Activated CD8-positive, alpha-beta memory T cell treated with anti-CD3 and anti-CD28 coated beads, Interleukin-2, amount 50 U/mL, for 1 hour (primary cell): ENCODE measurements at regions not wholly inside any gene's neighbourhood (a gene's known extent, or its start where the extent isn't known, plus 50 kb on each side); places are given as distances from the start of the nearest gene placed in this dataset.

Source experiments
- DNase-seq: peaks from one replicate; pipeline ENCODE4 v3.0.0-alpha.2; 2020; ENCODE audit errors: extremely low read depth

DNA sequence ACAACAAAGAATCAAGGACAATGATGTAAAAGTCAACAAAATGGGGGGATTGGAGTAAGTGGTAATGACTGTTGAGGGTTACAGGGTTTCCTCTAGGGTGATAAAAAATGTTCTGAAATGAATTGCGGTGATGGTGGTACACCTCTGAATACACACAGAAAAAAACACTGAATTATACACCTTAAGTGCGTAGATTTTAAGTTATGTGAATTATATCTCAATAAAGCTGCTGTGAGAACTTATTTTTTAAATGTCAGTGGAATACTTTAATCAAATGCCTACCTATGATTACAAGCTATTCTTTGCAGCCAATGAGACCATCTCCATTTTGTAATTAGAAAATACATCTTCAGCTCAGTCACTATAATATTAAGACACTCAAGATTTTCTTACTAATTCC lies 53.5 kb downstream of the ZNF608 start:
- no peak for DNase-seq

DNA sequence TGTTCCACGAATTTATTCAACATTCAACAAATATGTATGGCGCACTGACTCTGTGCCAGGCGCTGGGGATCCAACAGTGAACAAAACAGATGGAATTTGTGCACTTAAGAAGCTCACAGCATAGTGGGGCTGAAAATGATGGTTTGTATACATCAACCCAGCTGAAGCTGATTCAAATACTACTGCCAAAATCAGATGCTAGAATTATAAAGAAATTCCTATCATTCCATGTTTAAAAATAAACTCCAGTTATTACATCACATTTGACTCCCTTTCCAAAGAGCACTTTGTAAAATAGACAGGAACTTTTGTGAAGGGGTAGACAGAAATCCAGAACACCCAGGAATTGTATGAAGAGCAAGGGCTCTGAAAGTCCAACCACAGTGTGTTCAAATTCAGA lies 54.1 kb downstream of the ZNF608 start:
- DNase-seq: no peak

DNA sequence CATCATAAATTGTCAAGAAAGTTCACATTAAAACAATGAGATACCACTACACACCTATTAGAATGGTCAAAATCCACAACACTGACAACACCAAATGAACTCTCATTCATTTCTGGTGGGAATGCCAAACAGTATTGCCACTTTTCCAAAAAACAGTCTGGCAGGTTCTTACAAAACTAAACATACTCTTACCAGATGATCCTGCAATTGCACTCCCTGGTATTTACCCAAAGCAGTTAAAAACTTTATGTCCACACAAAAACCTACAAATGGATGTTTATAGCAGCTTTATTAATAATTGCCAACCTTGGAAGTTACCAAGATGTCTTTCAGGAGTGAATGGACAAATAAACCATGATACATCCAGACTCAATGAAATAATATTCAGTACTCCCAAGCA lies 56.8 kb downstream of the ZNF608 start:
- DNase-seq: no peak

DNA sequence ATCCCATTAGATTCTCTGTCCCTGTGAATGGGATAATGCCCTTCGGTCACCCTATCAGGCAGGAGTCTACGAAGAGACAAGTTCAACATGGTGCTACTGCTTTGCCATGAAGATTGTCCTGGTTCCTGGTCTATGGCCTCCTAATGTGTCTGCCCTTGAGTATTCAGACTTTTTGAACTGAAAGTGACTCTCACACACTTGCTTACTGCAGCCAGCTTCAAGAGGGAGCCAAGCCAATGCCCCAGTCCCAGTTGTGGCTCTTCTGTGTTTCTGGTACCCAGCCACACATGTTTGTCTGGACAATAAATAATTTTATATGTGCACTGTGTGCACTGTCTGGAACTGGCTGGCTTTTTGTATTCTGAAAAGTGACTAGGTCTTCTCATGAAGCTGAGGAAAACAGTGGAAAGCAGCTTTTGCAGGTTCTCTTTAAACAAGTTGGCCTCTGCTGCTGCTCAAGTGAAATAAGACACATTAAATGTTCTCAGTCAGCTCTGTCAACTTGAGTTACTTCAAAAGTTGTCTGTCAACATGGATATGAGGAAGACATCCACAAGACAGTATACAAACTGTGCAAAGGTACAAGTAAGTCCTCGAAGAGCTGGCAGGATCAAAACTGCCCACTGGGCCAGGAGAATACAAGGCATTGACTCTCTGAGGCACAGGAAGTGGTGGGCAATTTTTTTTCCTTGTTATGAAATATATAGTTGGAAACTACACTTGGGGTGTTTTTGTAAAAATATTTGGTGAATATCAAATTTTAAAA lies 60.0 kb downstream of the ZNF608 start:
- no peak for DNase-seq

DNA sequence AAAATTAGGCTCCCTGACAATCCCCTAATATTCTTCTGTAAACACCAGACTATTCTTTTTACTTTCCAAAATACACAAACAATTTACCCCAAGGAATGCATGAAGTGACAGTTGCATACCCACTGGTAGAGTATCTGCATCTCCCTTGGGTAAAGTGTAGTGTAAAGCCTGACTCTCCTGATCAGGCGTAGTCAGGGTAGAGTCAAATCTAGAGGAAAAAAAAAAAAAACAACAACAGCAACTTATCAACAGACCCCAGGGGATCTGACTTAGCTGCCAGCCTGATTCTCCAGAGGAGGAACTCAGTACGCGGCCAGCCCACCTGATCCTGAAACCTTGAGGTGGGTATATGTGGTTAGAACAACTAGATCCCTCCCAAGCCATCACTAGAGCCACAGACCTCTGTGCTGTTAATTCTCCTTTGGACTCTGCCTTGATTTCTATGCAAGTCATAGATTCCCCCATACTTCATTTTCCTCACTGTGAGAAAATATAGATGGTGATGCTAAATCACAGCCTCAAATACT lies 61.0 kb downstream of the ZNF608 start:
- no peak for DNase-seq

DNA sequence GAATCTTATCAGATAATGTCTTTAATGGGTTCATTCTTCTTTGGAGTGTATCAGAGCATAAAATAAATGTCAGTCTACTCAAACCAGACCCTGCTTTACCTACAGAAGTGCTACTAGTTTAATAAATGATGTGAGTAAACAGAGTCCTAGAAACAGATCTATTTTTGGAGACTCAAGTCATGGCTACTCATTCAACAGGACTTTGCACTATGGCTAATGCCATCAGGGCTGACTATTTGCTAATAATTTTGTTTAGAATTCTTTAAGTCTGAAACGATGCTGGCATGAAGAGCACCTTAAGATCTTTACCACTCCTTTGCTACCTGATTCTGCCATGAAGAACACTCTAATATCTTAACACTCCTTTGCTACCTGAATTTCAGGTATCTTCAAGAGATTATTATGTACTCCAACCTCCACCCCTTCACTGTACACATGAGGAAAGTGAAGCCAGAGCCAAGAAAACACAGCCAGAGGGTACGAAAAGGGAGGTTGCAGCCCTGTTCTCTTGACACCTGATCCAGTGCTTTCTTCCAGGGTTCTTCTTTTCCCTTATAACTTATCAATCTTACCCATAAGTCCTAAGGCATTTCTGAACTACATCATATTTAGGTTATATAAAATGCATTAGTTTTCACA lies 62.4 kb downstream of the ZNF608 start:
- no peak for DNase-seq

DNA sequence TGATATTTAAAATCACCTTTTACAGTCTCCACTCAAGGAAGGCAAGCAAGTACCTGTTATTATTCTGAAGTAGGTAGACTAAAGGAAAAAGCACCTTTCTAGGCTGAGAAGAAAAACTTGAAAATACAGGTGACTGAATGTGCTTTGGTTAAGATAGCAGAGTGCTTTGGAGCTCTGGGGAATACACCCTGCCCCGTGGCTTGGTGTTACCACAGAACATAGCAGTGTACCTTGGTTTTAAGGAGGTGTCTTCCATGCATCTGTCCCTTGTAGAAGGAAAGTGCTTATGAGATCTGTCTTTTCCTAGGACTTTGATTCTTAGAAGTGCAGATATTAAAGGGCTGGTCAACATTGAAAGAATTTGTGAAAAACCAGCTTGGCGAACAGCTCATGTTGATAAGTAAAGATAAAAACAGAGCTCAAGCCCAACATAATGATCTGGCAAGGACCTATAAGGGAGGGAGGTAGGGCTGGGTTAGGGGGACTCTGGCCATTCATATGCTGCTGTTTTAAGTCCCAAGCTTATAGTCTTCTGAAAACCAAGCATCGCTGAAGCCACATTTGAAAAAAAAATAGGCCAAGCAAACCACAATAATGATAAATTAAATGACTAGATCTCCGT lies 66.8 kb downstream of the ZNF608 start:
- DNase-seq: no peak

DNA sequence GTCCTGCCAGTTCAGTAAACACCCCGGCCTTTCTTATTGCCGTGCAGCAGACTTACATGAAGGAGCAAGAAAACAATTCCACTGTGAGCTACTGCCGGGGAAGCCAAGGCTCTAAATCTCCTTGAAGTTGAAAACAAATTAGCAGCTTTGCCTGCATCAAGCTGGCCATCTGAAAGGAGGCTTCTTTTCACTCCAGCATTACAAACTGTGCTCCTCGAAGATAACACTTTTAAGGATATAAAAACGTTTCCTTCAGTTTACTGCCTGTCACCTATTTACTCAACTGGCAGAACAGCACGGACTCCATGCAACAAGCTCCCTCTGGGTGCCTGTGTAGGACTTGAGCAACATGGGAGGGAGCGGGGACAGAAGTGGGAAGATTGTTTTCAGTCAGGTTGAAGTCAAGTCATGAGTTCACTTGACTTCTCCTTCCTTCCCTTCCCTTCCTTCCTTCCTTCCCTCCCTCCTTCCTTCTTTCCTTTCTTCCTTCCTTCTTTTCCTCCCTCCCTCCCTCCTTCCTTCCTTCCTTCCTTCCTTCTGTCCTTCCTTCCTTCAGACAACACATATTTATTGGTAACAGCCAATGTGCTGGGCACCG lies 67.4 kb downstream of the ZNF608 start:
- DNase-seq: no peak

DNA sequence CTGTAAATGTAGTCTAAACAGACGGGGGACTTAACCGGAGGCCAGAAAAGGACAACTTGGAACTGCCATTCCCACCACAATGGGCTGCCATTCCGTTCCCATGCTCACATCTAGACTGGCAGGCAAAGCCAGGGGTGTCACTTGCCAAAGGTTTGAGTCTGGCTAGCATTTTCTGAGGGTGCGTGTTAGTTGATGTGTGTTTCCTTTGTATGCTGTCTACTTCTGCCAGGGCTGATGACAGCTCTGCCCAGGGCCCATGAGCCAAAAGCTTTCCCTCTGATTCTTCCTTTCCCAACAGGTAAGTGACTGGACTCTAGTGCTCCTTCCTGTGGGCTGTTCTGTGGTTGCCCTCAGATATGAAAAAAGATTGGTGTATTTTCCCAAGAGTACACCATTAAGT lies 68.0 kb downstream of the ZNF608 start:
- DNase-seq: no peak

DNA sequence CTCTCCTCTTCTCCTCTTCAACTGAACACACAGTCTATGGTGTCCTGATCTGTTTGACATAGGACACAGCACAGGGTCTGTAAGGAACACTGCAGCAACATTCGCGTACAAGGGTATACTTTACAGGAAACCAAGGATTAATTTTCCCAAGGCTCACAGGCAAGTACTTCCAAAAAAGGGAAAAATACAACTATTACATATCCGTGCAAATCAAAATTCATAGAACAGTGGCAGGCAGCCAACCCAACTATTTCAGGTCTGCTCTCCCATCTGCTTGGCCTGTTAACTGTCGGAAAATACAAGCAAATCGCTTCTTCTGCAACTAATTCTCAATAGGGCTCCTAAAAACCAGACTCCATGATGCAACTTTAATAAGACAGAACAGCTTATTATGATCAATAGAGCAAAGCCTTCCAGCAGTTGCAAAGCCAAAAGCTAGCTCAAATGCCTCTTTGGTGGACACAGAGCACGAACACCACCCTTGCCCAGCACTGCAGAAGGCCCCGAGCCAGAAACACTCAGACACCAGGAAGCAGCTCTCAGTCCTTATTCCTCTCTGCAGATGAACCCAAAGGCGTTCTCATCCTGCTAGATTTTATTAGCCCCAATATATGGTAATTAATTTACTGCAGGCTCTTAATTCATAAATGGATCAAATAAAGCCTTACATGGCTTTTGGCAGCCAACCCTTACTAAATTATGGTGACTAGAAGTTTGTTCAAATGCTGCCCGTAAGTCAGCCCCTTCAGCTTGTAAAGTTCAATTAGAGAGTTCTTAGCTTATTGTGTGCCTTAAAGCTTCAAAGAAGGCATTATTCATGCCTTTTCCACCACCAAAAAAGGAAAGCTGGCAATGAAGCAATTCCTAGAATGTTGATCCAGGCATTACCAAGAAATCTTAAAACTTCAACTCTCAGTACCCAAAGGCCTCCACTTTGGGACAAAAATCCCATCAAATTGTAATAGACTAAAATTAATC lies 68.8 kb downstream of the ZNF608 start:
- DNase-seq: no peak

DNA sequence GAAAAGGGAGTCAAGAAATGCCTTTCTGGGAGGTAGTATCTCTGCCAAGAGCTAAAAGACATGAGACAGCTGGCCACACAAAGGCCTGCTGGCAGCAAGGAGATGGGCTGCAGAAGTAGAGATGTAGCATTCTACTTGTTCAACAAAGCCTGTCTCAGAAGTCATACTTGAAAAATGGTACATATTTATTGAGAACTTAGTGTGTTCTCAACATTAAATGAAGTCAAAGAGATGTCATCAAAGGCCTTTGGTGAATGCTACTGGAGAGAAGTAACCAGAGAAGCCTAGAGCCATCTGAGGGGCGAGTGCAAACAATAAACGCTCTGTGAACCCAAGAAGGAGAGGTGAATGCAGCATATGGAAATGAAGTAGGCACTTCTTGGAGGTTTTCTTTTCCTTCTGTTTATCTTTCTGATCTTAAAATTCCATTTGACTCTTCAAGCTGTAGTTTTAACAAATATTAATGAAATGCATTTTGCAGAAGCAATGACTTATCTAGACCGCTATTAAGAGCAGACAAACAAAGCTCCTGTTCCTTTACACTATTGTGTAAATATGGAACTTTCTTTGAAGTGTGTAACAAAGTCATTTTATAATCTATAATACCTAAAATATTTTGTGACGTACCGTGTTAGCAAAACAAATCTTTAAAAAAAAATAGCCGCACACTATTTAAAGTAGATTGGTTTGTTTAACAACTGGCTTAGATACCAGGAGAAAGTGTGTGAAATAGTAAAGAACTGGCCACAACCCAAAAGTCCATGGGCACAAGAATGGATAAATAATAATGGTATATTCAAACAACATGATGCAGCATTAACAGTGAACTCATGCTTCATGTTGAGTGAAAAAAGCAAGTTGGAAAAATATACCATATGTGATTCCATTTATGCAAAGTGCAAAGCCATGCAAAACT lies 70.2 kb downstream of the ZNF608 start:
- no peak for DNase-seq

DNA sequence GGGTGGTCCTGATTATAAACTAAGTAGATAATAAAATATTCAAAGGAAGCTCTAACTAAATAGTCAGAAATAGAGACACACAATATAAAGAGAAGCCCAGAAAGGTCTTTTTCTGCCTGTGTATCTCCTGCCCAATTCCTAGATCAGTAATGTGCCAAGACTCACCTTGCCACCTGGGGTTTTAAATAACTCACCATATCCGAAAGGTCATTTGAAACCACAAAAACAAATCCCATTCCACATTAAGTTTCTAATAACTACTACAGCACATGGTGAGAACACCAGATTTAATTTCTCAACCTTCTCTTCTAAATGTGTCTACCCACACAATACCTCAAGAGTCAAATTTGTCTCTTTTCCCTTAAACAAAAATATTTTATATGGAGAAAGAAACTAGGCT lies 75.2 kb downstream of the ZNF608 start:
- DNase-seq: no peak

DNA sequence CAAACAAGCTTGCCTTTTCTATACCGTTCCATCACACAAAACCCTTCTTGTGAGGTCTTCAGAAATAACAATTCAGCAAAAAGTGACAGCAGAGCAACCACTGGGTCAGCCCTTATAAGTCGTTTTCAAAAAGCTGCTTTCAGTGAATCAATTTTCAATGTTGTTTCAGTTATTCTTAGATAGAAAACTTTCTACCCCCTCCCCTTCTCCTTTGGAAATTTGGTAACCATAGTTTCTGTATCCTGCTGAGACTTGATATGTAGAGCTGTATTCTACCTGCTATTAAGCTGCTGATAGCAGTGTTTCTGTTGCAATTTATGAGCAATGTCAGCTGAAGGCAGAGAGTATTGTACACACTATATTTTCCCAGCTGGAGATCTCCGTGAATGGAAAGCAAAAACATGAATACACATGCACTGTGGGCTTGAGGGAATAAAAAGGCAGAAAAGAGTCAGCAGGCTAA lies 75.7 kb downstream of the ZNF608 start:
- DNase-seq: no peak

DNA sequence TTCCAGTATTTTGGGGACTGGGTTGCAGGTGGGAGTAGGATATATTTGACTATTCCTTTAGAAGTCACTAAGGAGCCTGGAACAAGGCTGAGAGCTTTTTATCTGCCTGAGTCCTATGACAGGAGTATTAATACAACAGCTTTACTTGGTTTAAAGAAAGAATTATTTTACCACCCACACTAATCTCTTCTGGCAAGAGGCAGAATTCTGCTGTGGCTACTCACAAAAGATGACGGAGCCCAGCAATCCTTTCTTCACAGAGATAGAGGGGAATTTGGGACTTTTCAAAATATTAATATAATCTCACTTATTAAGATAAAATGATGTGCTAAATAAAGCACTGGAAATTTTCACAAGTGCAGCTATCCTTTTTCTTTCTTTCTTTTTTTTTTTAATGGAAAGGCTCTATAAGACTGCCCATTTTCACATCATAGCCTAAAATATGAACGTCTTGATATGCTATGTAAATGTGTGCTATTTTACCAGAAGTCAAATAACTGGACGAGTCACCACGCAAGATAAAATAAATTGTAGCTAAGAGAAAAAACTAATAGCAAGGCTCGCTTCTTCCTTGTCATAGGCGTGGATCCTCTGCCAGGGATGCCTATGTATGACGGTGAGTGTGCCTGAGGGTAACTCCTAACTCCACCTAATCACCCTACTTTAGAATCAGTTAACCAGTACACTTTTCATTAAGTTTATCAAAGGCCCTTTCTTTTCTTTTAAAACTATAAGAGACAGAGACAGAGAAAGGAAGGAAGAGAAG lies 76.3 kb downstream of the ZNF608 start:
- no peak for DNase-seq

DNA sequence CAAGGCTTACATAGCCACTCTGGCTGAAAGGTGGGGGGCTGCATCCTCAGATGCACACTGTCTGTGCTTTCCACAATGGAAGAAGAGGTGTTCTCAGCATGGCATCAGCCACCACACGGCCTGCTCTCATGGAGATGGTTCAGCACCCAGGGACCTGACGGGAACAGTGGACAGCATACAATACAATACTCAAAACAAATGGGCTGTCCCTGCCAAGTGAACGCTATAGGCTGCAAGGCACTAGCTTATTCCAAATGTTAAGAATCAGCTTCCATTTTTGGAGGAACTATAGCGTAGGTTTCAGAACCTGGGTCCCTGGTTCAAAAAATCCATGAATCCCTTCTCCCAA lies 77.2 kb downstream of the ZNF608 start:
- no peak for DNase-seq

DNA sequence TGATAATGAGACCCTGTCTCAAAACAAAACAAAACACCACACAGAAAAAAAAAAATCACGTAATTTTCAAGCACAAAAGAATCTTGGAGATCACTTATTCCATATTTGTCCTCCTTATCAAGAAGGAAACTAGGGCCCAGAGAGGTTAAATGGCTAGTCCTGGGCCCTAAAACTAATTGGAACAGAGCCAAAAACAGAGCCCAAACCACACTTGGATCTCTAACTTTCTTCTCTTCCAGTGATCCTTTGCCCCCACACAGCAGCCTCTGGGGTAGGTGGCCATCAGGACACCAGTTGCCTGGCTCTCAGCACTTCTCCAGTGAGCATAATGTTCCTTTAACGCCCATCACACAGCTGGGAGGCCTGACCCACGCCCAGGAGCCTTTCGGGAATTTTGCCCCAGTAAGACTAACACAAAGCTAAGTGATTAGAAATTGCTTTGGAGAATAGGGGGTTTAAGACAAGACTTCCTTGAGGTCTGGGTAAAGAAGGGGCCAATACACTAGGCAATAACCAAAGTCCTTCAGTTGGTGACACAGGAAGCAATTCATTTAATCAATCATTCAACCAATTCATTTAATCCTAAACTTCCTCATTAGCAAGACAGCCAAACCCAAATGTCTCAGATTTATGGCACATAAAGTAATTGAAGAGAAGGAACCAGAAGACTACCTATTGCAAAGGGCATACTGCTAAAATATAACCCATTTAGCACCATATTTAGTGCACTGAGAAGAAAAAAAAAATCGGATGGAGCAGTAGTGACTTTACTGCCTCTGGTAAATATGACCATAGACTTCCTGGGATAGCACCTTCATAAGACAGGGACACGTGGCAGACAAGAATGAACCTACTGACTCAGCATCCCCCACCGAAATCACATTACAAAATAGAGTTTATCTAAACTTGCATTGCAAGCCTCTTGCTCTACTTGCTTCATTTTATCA lies 77.8 kb downstream of the ZNF608 start:
- DNase-seq: no peak

DNA sequence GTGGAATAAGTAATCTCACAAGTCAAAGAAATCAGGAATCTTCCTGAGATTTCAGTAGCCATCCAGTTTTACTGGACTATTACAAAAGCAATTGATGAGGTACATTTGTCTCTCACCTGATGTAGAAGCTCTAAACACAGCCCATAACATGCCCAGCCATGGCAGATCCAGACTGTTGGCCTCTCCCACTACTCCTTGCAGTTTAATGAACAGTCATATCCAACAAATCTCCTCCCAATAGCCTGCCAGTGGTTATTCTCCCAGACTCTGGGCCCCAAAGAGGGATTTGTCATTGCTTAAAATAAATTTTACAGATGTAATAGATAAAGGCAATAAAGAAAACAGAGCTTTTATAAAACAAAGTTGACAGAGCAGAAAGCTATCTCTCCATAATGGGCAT lies 80.8 kb downstream of the ZNF608 start:
- DNase-seq: no peak

DNA sequence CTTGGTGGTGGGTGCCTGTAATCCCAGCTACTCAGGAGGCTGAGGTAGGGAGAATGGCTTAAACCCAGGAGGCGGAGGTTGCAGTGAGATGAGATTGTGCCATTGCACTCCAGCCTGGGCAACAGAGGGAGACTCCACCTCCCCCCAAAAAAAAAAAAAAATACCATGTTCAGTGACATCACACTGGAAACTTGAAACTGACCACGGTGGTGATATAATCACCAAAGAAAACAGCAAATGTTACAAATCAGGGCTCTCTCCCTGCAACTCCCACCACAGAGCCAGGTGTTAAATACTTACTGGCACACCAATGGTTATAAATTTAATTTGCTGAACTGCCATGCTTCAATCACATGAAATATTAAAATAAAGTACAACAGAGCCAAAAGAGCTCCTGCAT lies 81.4 kb downstream of the ZNF608 start:
- DNase-seq: no peak
